AG04449 (cell line): ENCODE measurements at regions not wholly inside any gene's neighbourhood (a gene's known extent, or its start where the extent isn't known, plus 50 kb on each side); places are given as distances from the start of the nearest gene placed in this dataset.

ENCODE experiments used
- CTCF ChIA-PET: fragments of 350-600 bp; formaldehyde crosslinking; extraction: SDS; loops from one replicate; lab custom pipeline; 2021; ENCODE audit warnings: antibody characterized with exemption; lab: Yijun Ruan, JAX
- POLR2A ChIA-PET: fragments of 400-600, 350-600 bp; formaldehyde crosslinking; extraction: SDS; loops from one replicate; lab custom pipeline; 2020; ENCODE audit warnings: antibody characterized with exemption, inconsistent platforms; lab: Yijun Ruan, JAX
- DNase-seq: peaks from one replicate; pipeline ENCODE4 v3.0.0-alpha.2; 2010; ENCODE audit warnings: low read depth, low spot score
- H3K4me3 ChIP-seq: 2 replicates; pipeline ENCODE4 v1.5.1; 2011; ENCODE audit warnings: low read depth, mild to moderate bottlenecking, control low read depth, low read length
- CTCF ChIP-seq: IDR thresholded peaks from one replicate; pipeline ENCODE4 v1.5.1; 2011; ENCODE audit warnings: mild to moderate bottlenecking, moderate library complexity, low read length, control low read depth, inconsistent platforms; ENCODE audit not compliant: insufficient read depth; ENCODE audit errors: missing control alignments

DNA sequence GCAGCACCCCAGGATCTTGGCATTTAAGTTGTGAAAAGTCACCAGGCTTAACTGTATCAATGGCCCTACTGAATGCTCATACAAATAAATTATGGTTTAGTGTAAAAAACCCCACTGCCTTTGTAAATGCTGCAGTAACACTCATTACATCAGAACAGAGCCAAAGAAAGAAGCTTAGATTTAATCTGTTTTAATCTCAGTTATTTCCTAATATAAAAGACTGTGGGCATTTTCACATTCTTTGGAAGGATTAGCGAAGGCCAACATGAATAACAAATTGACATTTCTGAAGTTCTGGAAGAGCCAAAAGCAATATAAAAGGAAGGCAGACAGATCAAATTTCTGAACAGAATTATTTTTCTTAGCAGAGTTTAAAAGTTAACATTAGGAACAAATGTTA lies 140.0 kb upstream of the HCCS start:
- ChIA-PET CTCF (no interaction called here), POLR2A (no interaction called here)
- DNase-seq = no peak
- no peak for TF ChIP-seq CTCF
- H3K4me3 ChIP-seq = no peak overlapping the region

GRCh38 chrX:10971759-10972158 lies 139.4 kb upstream of the HCCS start:
- CTCF ChIA-PET = no interaction called here
- no peak for DNase-seq
- H3K4me3 ChIP-seq = no peak overlapping the region
- POLR2A ChIA-PET = no interaction called here
- no peak for TF ChIP-seq CTCF

GRCh38 chrX:10972706-10973105 lies 138.4 kb upstream of the HCCS start:
- DNase-seq = peak; percentile 17
- POLR2A ChIA-PET = no interaction called here
- H3K4me3 ChIP-seq = no peak overlapping the region
- no peak for TF ChIP-seq CTCF
- CTCF ChIA-PET = no interaction called here

DNA sequence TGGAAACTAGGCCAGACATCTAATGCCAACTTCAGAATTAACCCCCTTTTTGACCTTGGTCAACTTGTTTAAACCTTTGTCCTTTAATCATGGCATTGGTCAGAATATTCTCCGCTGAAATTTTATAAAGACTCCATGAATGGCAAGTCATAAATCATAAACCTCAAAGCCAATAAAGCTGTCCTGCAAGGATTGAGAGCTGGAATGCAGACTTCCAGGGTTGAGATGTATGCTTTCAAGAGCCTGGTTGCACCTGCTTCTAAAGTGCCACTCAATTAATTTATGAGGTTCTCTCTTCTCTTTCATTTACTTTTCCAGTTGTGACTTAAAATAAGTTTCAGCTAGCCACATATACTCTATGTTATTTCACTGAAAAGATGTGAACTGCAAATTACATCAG lies 136.2 kb upstream of the HCCS start:
- CTCF ChIA-PET = no interaction called here
- no peak for TF ChIP-seq CTCF
- H3K4me3 ChIP-seq = no peak overlapping the region
- POLR2A ChIA-PET = no interaction called here
- no peak for DNase-seq

DNA sequence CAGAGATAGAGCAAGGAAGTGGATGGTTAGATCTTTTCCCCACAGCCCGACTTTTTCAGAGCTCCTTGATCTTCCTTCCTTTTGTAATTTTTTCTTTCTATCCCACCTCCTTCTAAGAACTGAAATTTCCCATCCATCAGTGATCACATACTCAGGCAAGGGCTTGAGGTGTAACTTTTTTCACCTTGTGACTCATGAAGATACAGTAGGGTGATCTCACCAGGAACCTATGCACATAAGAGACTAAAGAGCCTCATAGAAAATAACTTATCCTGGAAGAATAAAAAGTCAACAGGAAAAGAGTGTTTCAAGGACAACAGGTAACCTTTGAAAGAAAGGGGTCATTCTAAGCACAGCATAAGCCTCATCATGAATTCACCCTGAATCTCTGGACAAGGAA lies 131.2 kb upstream of the HCCS start:
- H3K4me3 ChIP-seq = no peak overlapping the region
- POLR2A ChIA-PET = no interaction called here
- TF ChIP-seq CTCF = no peak
- DNase-seq = no peak
- CTCF ChIA-PET = no interaction called here

DNA sequence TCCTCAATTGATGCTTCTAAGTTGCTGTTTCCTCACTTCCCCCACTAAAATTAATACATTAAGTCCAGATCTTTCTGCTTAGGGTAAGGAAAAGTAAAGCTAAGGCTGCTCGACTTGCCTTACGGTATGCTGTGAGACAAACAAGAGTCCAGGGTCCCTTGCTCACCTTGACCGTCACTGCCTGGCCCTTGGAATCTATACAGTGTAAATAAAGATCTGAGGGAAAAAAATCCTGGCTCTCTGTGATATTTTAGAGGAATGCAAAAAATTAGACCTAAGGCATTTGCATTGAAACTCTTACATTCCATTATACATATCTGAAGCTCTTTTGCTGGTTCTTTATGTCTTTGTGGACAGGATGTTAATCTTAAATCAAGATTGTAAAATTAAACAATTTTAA lies 129.6 kb upstream of the HCCS start:
- POLR2A ChIA-PET = no interaction called here
- no peak for DNase-seq
- TF ChIP-seq CTCF = no peak
- no peak overlapping the region for H3K4me3 ChIP-seq
- CTCF ChIA-PET = no interaction called here
